ENCODE measurements at regions not wholly inside any gene's neighbourhood (a gene's known extent, or its start where the extent isn't known, plus 50 kb on each side); places are given as distances from the start of the nearest gene placed in this dataset.

DNA sequence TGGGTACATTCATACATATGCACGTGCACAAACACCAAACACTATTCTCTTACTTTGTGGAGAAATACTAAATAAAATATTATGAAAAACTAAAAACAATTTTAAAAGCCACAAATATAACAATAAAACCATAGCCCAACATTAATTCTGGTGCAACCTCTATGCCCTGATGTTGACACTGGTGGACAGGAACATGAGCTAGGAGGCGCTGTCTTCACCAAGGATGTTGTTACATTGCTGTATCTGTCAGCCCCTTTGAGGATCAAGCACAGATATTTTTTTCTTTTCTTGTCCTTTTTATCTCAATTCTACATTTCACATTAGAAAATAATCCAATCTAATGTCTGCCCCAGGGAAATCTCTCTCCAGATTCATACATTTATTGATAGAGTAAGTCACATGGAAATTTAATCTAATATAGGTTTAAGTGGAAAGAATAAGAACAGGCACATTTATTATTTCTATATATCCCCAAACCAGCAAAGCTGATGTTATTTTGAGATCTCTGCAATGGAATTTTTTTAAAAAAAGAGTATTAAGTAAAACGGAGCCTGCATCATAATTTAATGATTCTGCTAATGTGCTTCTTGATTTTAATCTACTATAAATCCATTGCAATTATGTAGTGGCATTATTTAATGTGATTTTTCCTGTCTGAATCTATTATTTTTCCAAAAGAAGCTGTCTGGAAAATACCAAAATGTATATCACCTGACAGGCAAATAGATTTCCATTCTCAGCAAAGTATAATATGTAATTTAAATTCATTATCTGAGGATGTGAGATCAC lies 716.5 kb downstream of the MTRR start:
- POLR2A ChIA-PET: no interaction called here
- H3K4me3 ChIP-seq (ENCODE audit: low read length): no peak overlapping the region
- H3K4me3 Mint-ChIP-seq: no peak overlapping the region
- H3K4me1 ChIP-seq (ENCODE audit: insufficient read depth, low read length): no peaks in the 10 kb centered on the region
- no peak overlapping the region for H3K27ac Mint-ChIP-seq
- CTCF ChIA-PET: no interaction called here
- no peaks in the 10 kb centered on the region for H3K4me1 Mint-ChIP-seq
- H3K9me3 ChIP-seq (ENCODE audit: low read length): no peaks in the 10 kb centered on the region
- H3K9me3 Mint-ChIP-seq: peaks cover 0 to 13% (median 10%) of the 10 kb centered on the region in 5 donors
- H3K36me3 ChIP-seq (ENCODE audit: insufficient read depth, low read length): no peaks in the 10 kb centered on the region
- H3K36me3 Mint-ChIP-seq: no peaks in the 10 kb centered on the region
- no peaks in the 10 kb centered on the region for H3K27me3 Mint-ChIP-seq
- H3K27me3 ChIP-seq (ENCODE audit: insufficient read depth, low read length, poor library complexity, severe bottlenecking): no peaks in the 10 kb centered on the region
- H3K27ac ChIP-seq (ENCODE audit: low read depth, low read length): no peak overlapping the region
- no peak for DNase-seq

GRCh38 chr5:8590959-8591358 lies 722.0 kb downstream of the MTRR start:
- Histone ChIP-seq H3K4me3 (ENCODE audit: low read length) (no peak overlapping the region), H3K4me1 (ENCODE audit: insufficient read depth, low read length) (no peaks in the 10 kb centered on the region), H3K36me3 (ENCODE audit: insufficient read depth, low read length) (no peaks in the 10 kb centered on the region), H3K9me3 (ENCODE audit: low read length) (no peaks in the 10 kb centered on the region), H3K27me3 (ENCODE audit: insufficient read depth, low read length, poor library complexity, severe bottlenecking) (no peaks in the 10 kb centered on the region), H3K27ac (ENCODE audit: low read depth, low read length) (no peak overlapping the region)
- Mint-ChIP-seq H3K4me1 (no peaks in the 10 kb centered on the region), H3K27me3 (no peaks in the 10 kb centered on the region), H3K9me3 (peaks cover 5 to 8% (median 7%) of the 10 kb centered on the region in 5 donors), H3K4me3 (no peak overlapping the region), H3K36me3 (no peaks in the 10 kb centered on the region), H3K27ac (no peak overlapping the region)
- no peak for DNase-seq
- ChIA-PET POLR2A (no interaction called here), CTCF (no interaction called here)

DNA sequence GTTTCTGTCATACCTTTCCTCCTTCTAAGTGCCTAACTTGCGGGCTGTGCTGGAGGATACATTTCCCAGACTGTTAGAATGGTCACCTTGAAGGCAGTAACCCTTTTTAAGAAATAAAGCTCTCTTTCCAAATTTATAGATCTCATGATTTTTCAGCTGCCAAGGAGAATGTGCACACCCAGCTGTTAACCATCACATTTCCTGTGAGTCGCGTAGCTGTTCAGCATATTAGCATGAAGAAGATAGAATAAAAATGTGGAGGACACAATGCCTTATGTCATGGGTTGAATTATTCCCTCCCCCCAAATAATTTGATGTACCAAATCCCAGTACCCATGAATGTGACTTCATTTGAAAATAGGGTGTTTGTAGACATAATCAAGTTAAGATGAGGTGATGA lies 729.4 kb downstream of the MTRR start:
- Histone ChIP-seq H3K27ac (ENCODE audit: low read depth, low read length) (no peak overlapping the region), H3K9me3 (ENCODE audit: low read length) (no peaks in the 10 kb centered on the region), H3K27me3 (ENCODE audit: insufficient read depth, low read length, poor library complexity, severe bottlenecking) (no peaks in the 10 kb centered on the region), H3K36me3 (ENCODE audit: insufficient read depth, low read length) (no peaks in the 10 kb centered on the region), H3K4me1 (ENCODE audit: insufficient read depth, low read length) (no peaks in the 10 kb centered on the region), H3K4me3 (ENCODE audit: low read length) (no peak overlapping the region)
- Mint-ChIP-seq H3K4me3 (no peak overlapping the region), H3K27ac (no peak overlapping the region), H3K9me3 (peaks cover 1 to 16% (median 4%) of the 10 kb centered on the region in 5 donors), H3K36me3 (no peaks in the 10 kb centered on the region), H3K27me3 (no peaks in the 10 kb centered on the region), H3K4me1 (no peaks in the 10 kb centered on the region)
- CTCF ChIA-PET: no interaction called here
- POLR2A ChIA-PET: no interaction called here
- DNase-seq: no peak

DNA sequence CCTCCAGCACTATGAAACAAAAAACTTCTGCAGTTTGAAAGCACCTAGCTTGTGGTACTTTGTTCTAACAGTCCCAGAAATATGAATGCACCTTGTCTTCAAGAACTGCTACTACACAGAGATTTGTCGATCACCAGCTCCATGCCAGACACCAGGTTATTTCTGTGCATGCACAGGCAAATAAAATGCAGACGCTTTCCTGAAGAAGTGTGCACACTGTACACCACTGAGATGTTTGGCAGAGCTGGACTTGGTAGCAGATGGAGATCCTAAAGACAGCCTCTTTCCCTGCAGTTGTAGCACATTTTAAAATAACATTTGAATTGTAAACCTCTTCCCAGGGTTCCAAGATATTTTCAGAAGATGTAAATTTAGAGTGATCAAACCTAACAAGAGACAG lies 730.0 kb downstream of the MTRR start:
- Mint-ChIP-seq H3K27ac (no peak overlapping the region), H3K27me3 (no peaks in the 10 kb centered on the region)
- no peaks in the 10 kb centered on the region for H3K9me3 ChIP-seq (ENCODE audit: low read length)

DNA sequence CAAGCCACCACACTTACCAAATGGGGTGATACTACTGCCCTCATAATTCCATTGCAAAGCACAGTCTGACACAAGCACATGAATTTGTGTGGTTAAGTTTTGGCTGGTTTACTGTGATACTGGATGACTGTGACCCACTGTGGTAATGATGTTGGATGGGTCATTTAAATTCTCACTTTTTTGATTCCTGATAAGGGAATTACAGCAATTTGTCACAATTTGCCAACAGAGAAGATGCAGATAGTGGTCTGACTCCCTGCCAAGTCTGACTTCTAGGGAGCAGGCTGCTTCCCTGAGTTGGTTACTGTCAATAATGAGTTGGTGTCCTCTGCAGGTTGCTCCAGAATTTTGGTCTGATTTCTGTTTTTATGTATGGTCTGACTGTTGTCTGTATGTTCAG lies 731.9 kb downstream of the MTRR start:
- no peaks in the 10 kb centered on the region for H3K4me1 Mint-ChIP-seq
- H3K4me1 ChIP-seq (ENCODE audit: insufficient read depth, low read length): no peaks in the 10 kb centered on the region

More for the DNA sequence above, 730.0 kb downstream of the MTRR start:
- Histone ChIP-seq H3K4me1 (ENCODE audit: insufficient read depth, low read length) (no peaks in the 10 kb centered on the region), H3K4me3 (ENCODE audit: low read length) (no peak overlapping the region), H3K27ac (ENCODE audit: low read depth, low read length) (no peak overlapping the region), H3K36me3 (ENCODE audit: insufficient read depth, low read length) (no peaks in the 10 kb centered on the region), H3K27me3 (ENCODE audit: insufficient read depth, low read length, poor library complexity, severe bottlenecking) (no peaks in the 10 kb centered on the region)
- no peak for DNase-seq
- ChIA-PET POLR2A (no interaction called here), CTCF (no interaction called here)
- H3K36me3 Mint-ChIP-seq: no peaks in the 10 kb centered on the region
- H3K4me1 Mint-ChIP-seq: no peaks in the 10 kb centered on the region
- peak overlapping the region in 1 of 7 donors; percentile 8 for H3K4me3 Mint-ChIP-seq
- H3K9me3 Mint-ChIP-seq: peaks cover 1 to 15% (median 4%) of the 10 kb centered on the region in 5 donors

GRCh38 chr5:8601831-8602354 lies 732.9 kb downstream of the MTRR start:
- no peaks in the 10 kb centered on the region for H3K36me3 Mint-ChIP-seq
- ChIA-PET CTCF (no interaction called here), POLR2A (no interaction called here)
- Histone ChIP-seq H3K27me3 (ENCODE audit: insufficient read depth, low read length, poor library complexity, severe bottlenecking) (no peaks in the 10 kb centered on the region), H3K27ac (ENCODE audit: low read depth, low read length) (no peak overlapping the region), H3K4me1 (ENCODE audit: insufficient read depth, low read length) (no peaks in the 10 kb centered on the region), H3K4me3 (ENCODE audit: low read length) (no peak overlapping the region), H3K36me3 (ENCODE audit: insufficient read depth, low read length) (no peaks in the 10 kb centered on the region), H3K9me3 (ENCODE audit: low read length) (no peaks in the 10 kb centered on the region)
- no peaks in the 10 kb centered on the region for H3K4me1 Mint-ChIP-seq
- no peaks in the 10 kb centered on the region for H3K27me3 Mint-ChIP-seq
- no peak for DNase-seq
- no peak overlapping the region for H3K27ac Mint-ChIP-seq
- H3K4me3 Mint-ChIP-seq: no peak overlapping the region
- H3K9me3 Mint-ChIP-seq: peaks cover 2 to 19% (median 5%) of the 10 kb centered on the region in 5 donors

More for the DNA sequence above, 731.9 kb downstream of the MTRR start:
- ChIA-PET POLR2A (no interaction called here), CTCF (no interaction called here)
- Histone ChIP-seq H3K27ac (ENCODE audit: low read depth, low read length) (no peak overlapping the region), H3K9me3 (ENCODE audit: low read length) (no peaks in the 10 kb centered on the region), H3K36me3 (ENCODE audit: insufficient read depth, low read length) (no peaks in the 10 kb centered on the region), H3K27me3 (ENCODE audit: insufficient read depth, low read length, poor library complexity, severe bottlenecking) (no peaks in the 10 kb centered on the region), H3K4me3 (ENCODE audit: low read length) (no peak overlapping the region)
- no peaks in the 10 kb centered on the region for H3K36me3 Mint-ChIP-seq
- H3K9me3 Mint-ChIP-seq: peaks cover 2 to 19% (median 5%) of the 10 kb centered on the region in 5 donors
- no peak for DNase-seq
- no peaks in the 10 kb centered on the region for H3K27me3 Mint-ChIP-seq
- H3K27ac Mint-ChIP-seq: no peak overlapping the region
- no peak overlapping the region for H3K4me3 Mint-ChIP-seq

DNA sequence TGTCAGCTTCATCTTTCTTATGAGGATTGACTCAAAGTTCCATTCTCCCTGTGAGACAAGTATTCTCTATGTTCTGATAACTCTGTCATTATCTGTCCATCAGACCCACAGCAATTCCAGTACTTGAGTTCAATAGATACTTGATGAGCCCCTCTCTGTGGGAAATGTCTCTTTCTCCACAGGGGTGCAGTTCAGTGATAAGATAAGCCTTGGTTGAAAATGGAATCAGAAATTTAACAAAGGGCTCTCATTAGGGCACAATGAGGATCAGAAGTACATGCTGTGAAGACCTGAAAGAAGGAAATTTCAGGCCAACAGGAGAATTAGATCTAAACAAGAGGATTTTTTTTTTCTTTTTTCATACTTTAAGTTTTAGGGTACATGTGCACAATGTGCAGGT lies 737.3 kb downstream of the MTRR start:
- CTCF ChIA-PET: no interaction called here

DNA sequence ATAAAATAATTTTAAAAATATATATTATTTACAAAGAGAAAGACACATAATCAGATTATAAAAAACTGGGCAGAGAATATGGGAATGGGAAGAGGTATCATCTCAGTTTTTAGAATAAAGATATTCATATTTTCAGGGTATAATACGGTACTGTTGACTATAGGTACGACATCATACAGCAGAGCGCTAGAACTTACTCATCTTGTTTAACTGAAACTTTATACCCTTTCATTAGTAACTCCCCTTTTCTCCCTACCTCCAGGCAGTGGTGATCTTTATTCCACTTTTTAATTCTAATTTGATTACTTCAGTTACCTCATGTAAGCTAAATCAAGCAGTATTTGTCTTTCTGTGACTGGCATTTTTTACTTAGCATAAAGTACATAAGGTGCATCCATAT lies 742.1 kb downstream of the MTRR start:
- CTCF ChIA-PET: no interaction called here
- no peak overlapping the region for H3K4me3 ChIP-seq (ENCODE audit: low read length)
- no peaks in the 10 kb centered on the region for H3K27me3 ChIP-seq (ENCODE audit: insufficient read depth, low read length, poor library complexity, severe bottlenecking)
- Mint-ChIP-seq H3K9me3 (peaks cover 0 to 15% (median 12%) of the 10 kb centered on the region in 5 donors), H3K36me3 (no peaks in the 10 kb centered on the region), H3K27me3 (no peaks in the 10 kb centered on the region), H3K4me1 (no peaks in the 10 kb centered on the region), H3K4me3 (no peak overlapping the region), H3K27ac (no peak overlapping the region)
- POLR2A ChIA-PET: no interaction called here
- no peak overlapping the region for H3K27ac ChIP-seq (ENCODE audit: low read depth, low read length)
- no peaks in the 10 kb centered on the region for H3K4me1 ChIP-seq (ENCODE audit: insufficient read depth, low read length)
- DNase-seq: no peak
- H3K36me3 ChIP-seq (ENCODE audit: insufficient read depth, low read length): no peaks in the 10 kb centered on the region
- no peaks in the 10 kb centered on the region for H3K9me3 ChIP-seq (ENCODE audit: low read length)

More for the DNA sequence above, 737.3 kb downstream of the MTRR start:
- H3K4me1 ChIP-seq (ENCODE audit: insufficient read depth, low read length): no peaks in the 10 kb centered on the region
- Mint-ChIP-seq H3K9me3 (peaks cover 0 to 15% (median 3%) of the 10 kb centered on the region in 5 donors), H3K27ac (no peak overlapping the region), H3K36me3 (no peaks in the 10 kb centered on the region), H3K4me3 (no peak overlapping the region), H3K27me3 (no peaks in the 10 kb centered on the region), H3K4me1 (no peaks in the 10 kb centered on the region)
- H3K27me3 ChIP-seq (ENCODE audit: insufficient read depth, low read length, poor library complexity, severe bottlenecking): no peaks in the 10 kb centered on the region
- POLR2A ChIA-PET: no interaction called here
- no peak overlapping the region for H3K4me3 ChIP-seq (ENCODE audit: low read length)
- no peaks in the 10 kb centered on the region for H3K36me3 ChIP-seq (ENCODE audit: insufficient read depth, low read length)
- no peak overlapping the region for H3K27ac ChIP-seq (ENCODE audit: low read depth, low read length)
- DNase-seq: no peak
- no peaks in the 10 kb centered on the region for H3K9me3 ChIP-seq (ENCODE audit: low read length)

Measured in CD8-positive, alpha-beta memory T cell (primary cell).